Activated CD8-positive, alpha-beta T cell treated with anti-CD3 and anti-CD28 coated beads for 36 hours (primary cell): ENCODE measurements at regions not wholly inside any gene's neighbourhood (a gene's known extent, or its start where the extent isn't known, plus 50 kb on each side); places are given as distances from the start of the nearest gene placed in this dataset.

ENCODE experiments used
- ATAC-seq: fragments of 200-7000 bp; cut with Tn5 transposase; one replicate; pipeline ENCODE4 v1.10.0; 2021; ENCODE audit warnings: mild to moderate bottlenecking, moderate library complexity
- CTCF ChIA-PET: fragments of 350-600 bp; sonication (Branson Sonifier 250); formaldehyde crosslinking; loops from one replicate; lab custom pipeline; 2021; ENCODE audit warnings: antibody characterized with exemption; lab: Charles Lee
- POLR2A ChIA-PET: fragments of 350-600 bp; sonication (Branson Sonifier 250); formaldehyde crosslinking; loops from one replicate; lab custom pipeline; 2021; ENCODE audit warnings: antibody characterized with exemption; lab: Charles Lee
- DNase-seq: peaks from one replicate; pipeline ENCODE4 v3.0.0-alpha.2; 2020
- H3K27ac Mint-ChIP-seq: one replicate; pipeline ENCODE4 v1.8.0; 2021; ENCODE audit warnings: mild to moderate bottlenecking, mixed read lengths
- H3K27me3 Mint-ChIP-seq: one replicate; pipeline ENCODE4 v1.8.0; 2021; ENCODE audit warnings: mixed read lengths
- H3K36me3 Mint-ChIP-seq: one replicate; pipeline ENCODE4 v1.8.0; 2021; ENCODE audit warnings: low read depth, mixed read lengths
- H3K4me1 Mint-ChIP-seq: one replicate; pipeline ENCODE4 v1.8.0; 2021; ENCODE audit warnings: low read depth, mixed read lengths
- H3K4me3 Mint-ChIP-seq: one replicate; pipeline ENCODE4 v1.8.0; 2021; ENCODE audit warnings: mild to moderate bottlenecking, moderate library complexity, mixed read lengths
- H3K9me3 Mint-ChIP-seq: one replicate; pipeline ENCODE4 v1.8.0; 2021; ENCODE audit warnings: mixed read lengths
- CTCF ChIP-seq: fragments of 200-600 bp; IDR thresholded peaks from one replicate; pipeline ENCODE4 v1.8.0; 2022; ENCODE audit warnings: antibody characterized with exemption, mild to moderate bottlenecking
- intact Hi-C: fragments of 100-400 bp; cut with micrococcal nuclease; formaldehyde crosslinking; loops from one replicate; pipeline ENCODE4 v1.10.0; 2022

GRCh38 chr6:155916846-155917624 lies 461.4 kb upstream of the NOX3 start:
- intact Hi-C loops: no loop called here
- H3K27me3 Mint-ChIP-seq: no peaks in the 10 kb centered on the region
- no peaks in the 10 kb centered on the region for H3K4me1 Mint-ChIP-seq
- CTCF ChIA-PET: no interaction called here
- no peak for ATAC-seq
- no peaks in the 10 kb centered on the region for H3K36me3 Mint-ChIP-seq
- no peak overlapping the region for H3K4me3 Mint-ChIP-seq
- no peak for DNase-seq
- H3K9me3 Mint-ChIP-seq: no peaks in the 10 kb centered on the region
- POLR2A ChIA-PET: no interaction called here
- TF ChIP-seq CTCF: no peak
- H3K27ac Mint-ChIP-seq: no peak overlapping the region

- intact Hi-C loops: no loop called here
- H3K27me3 Mint-ChIP-seq: no peaks in the 10 kb centered on the region
- H3K27ac Mint-ChIP-seq: no peak overlapping the region
- ATAC-seq (no peak), DNase-seq (no peak)
- CTCF ChIA-PET: no interaction called here
- no peaks in the 10 kb centered on the region for H3K4me1 Mint-ChIP-seq
- no peak for TF ChIP-seq CTCF
- H3K9me3 Mint-ChIP-seq: no peaks in the 10 kb centered on the region
- H3K36me3 Mint-ChIP-seq: no peaks in the 10 kb centered on the region
- H3K4me3 Mint-ChIP-seq: no peak overlapping the region
- POLR2A ChIA-PET: no interaction called here
Measured at GRCh38 chr6:155915651-155916050, 460.0 kb upstream of the NOX3 start.

GRCh38 chr6:155913816-155914215 lies 458.2 kb upstream of the NOX3 start:
- ATAC-seq: no peak
- DNase-seq: no peak
- TF ChIP-seq CTCF: no peak

GRCh38 chr6:155909710-155910109 lies 454.1 kb upstream of the NOX3 start:
- CTCF ChIA-PET: no interaction called here
- intact Hi-C loops: no loop called here
- ATAC-seq (no peak), DNase-seq (no peak)
- no peaks in the 10 kb centered on the region for H3K4me1 Mint-ChIP-seq
- POLR2A ChIA-PET: no interaction called here
- no peak for TF ChIP-seq CTCF
- peaks cover 4% of the 10 kb centered on the region for H3K36me3 Mint-ChIP-seq
- H3K27me3 Mint-ChIP-seq: no peaks in the 10 kb centered on the region
- H3K9me3 Mint-ChIP-seq: peaks cover 12% of the 10 kb centered on the region
- no peak overlapping the region for H3K4me3 Mint-ChIP-seq
- no peak overlapping the region for H3K27ac Mint-ChIP-seq

More at GRCh38 chr6:155913816-155914215, 458.2 kb upstream of the NOX3 start:
- ChIA-PET POLR2A (no interaction called here), CTCF (no interaction called here)
- no peak overlapping the region for H3K27ac Mint-ChIP-seq
- H3K9me3 Mint-ChIP-seq: peaks cover 8% of the 10 kb centered on the region
- H3K27me3 Mint-ChIP-seq: no peaks in the 10 kb centered on the region
- H3K4me3 Mint-ChIP-seq: no peak overlapping the region
- H3K4me1 Mint-ChIP-seq: no peaks in the 10 kb centered on the region
- no peaks in the 10 kb centered on the region for H3K36me3 Mint-ChIP-seq
- intact Hi-C loops: no loop called here

- ATAC-seq: no peak
- Mint-ChIP-seq H3K36me3 (no peaks in the 10 kb centered on the region), H3K27ac (no peak overlapping the region), H3K9me3 (no peaks in the 10 kb centered on the region), H3K4me3 (no peak overlapping the region), H3K4me1 (no peaks in the 10 kb centered on the region), H3K27me3 (no peaks in the 10 kb centered on the region)
- CTCF ChIA-PET: no interaction called here
- POLR2A ChIA-PET: no interaction called here
- TF ChIP-seq CTCF: no peak
- intact Hi-C loops: no loop called here
- no peak for DNase-seq
Measured at GRCh38 chr6:155895641-155896040, 440.0 kb upstream of the NOX3 start.
